Gastrocnemius medialis (tissue), 4 donors: ENCODE measurements at regions not wholly inside any gene's neighbourhood (a gene's known extent, or its start where the extent isn't known, plus 50 kb on each side); places are given as distances from the start of the nearest gene placed in this dataset.

ENCODE experiments used
- CTCF ChIP-seq, 5 experiments: fragments of 450-650 bp in 3 of 5; fragments of 200-600 bp in 2 of 5; sonication (generic) in 2 of 5; IDR thresholded peaks in 4 of 5; conservative IDR thresholded peaks in 1 of 5; 1 replicate in 4 of 5; 2 replicates in 1 of 5; pipeline ENCODE4 v1.5.1; 2016 to 2019; ENCODE audit warnings: antibody characterized with exemption in 5 of 5, mild to moderate bottlenecking in 3 of 5, moderate library complexity in 3 of 5
- POLR2A ChIP-seq, 2 donors: fragments of 450-650 bp; IDR thresholded peaks; one replicate each; pipeline ENCODE4 v1.6.1; 2017; ENCODE audit warnings: antibody characterized with exemption in 2 of 2, mild to moderate bottlenecking in 2 of 2, moderate library complexity in 2 of 2

- no peak for TF ChIP-seq POLR2A (IDR thresholded peaks at IDR 0.05)
- no peak for TF ChIP-seq CTCF (IDR thresholded peaks at IDR 0.05 in 4 of 5, conservative IDR thresholded peaks at IDR 0.05 in 1 of 5)
These were observed 504.4 kb upstream of the PLXNA2 start for GRCh38 chr1:208748387-208749165.
